K562 (cell line): ENCODE measurements at regions not wholly inside any gene's neighbourhood (a gene's known extent, or its start where the extent isn't known, plus 50 kb on each side); places are given as distances from the start of the nearest gene placed in this dataset.
"Not testable (repeated sequence)": the region's sequence is repeated elsewhere in the genome, so short reads cannot be mapped to it uniquely, and the experiment has no call there.

Experiments
- HNRNPH1 ChIP-seq: fragments of 200-400 bp; formaldehyde crosslinking; optimal IDR thresholded peaks from 2 replicates; pipeline ENCODE3; 2017; ENCODE audit warnings: low read depth, mild to moderate bottlenecking, low read length, moderate library complexity
- JUND ChIP-seq, 2 experiments: IDR thresholded peaks; 2 replicates in 1 of 2; 3 replicates in 1 of 2; pipeline ENCODE4 v1.6.1; 2011; ENCODE audit warnings: borderline replicate concordance in 2 of 2, low read depth in 2 of 2, low read length in 2 of 2, improper control_type of control experiment in 1 of 2, missing biosample characterization in 1 of 2, missing genetic modification characterization in 1 of 2, missing genetic modification reagents in 1 of 2
- RHOXF2B ChIP-seq: fragments of 250-450 bp; sonication (Bioruptor Pico); conservative IDR thresholded peaks from 2 replicates; pipeline ENCODE4 v1.5.1; 2021
- SMAD1 ChIP-seq: fragments of 150-350 bp; IDR thresholded peaks from 2 replicates; pipeline ENCODE4 v1.6.1; 2014; ENCODE audit warnings: low read length, low read depth; ENCODE audit not compliant: partially characterized antibody
- SP1 ChIP-seq: sonication (generic); formaldehyde crosslinking; IDR thresholded peaks from 2 replicates; pipeline ENCODE4 v1.8.1; 2022; ENCODE audit warnings: mild to moderate bottlenecking, missing genetic modification reagents
- ZNF24 ChIP-seq: fragments of 450-650 bp; IDR thresholded peaks from 2 replicates; pipeline ENCODE4 v1.6.1; 2016
- TF ChIP-seq, protein P1 (sequence below), 3 experiments: IDR thresholded peaks in 2 of 3; conservative IDR thresholded peaks in 1 of 3; 2 replicates each; pipeline ENCODE4 v1.5.1; 2011 to 2012; ENCODE audit warnings: low read length in 3 of 3, mild to moderate bottlenecking in 3 of 3, control low read depth in 2 of 3, improper control_type of control experiment in 1 of 3, inconsistent platforms in 1 of 3, low read depth in 1 of 3, mixed read lengths in 1 of 3, moderate library complexity in 1 of 3; ENCODE audit not compliant: insufficient read depth in 2 of 3
- TF ChIP-seq, protein P2 (sequence below): fragments of 450-650 bp; IDR thresholded peaks from one replicate; pipeline ENCODE4 v1.6.1; 2018; ENCODE audit warnings: mild to moderate bottlenecking, moderate library complexity; ENCODE audit not compliant: partially characterized antibody
- TF ChIP-seq, protein P3 (sequence below): IDR thresholded peaks from 2 replicates; pipeline ENCODE4 v1.6.1; 2016; ENCODE audit warnings: missing genetic modification characterization, missing compliant biosample characterization
- TF ChIP-seq, protein P4 (sequence below): IDR thresholded peaks from 2 replicates; pipeline ENCODE4 v1.6.1; 2011; ENCODE audit not compliant: insufficient read length; ENCODE audit errors: extremely low read depth
- TF ChIP-seq, protein P5 (sequence below): fragments of 250-450 bp; sonication (Bioruptor Pico); IDR thresholded peaks from 2 replicates; pipeline ENCODE4 v1.5.0; 2021; ENCODE audit warnings: mild to moderate bottlenecking, borderline replicate concordance
- TF ChIP-seq, protein P6 (sequence below): fragments of 250-450 bp; sonication (Bioruptor Pico); IDR thresholded peaks from 2 replicates; pipeline ENCODE4 v1.5.1; 2021; ENCODE audit warnings: mild to moderate bottlenecking
- TF ChIP-seq, protein P7 (sequence below): sonication (generic); formaldehyde crosslinking; IDR thresholded peaks from 2 replicates; pipeline ENCODE4 v1.8.1; 2023; ENCODE audit warnings: mild to moderate bottlenecking, missing genetic modification reagents, moderate library complexity

DNA sequence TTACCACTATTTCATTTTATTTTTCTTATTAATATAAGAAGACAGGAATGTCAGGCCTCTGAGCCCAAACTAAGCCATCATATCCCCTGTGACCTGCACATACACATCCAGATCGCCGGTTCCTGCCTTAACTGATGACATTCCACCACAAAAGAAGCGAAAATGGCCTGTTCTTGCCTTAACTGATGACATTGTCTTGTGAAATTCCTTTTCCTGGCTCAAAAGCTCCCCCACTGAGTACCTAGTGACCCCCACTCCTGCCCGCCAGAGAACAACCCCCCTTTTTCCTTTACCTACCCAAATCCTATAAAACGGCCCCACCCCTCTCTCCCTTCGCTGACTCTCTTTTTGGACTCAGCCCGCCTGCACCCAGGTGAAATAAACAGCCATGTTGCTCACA lies 77.8 kb upstream of the FANCL start:
- TF ChIP-seq, protein P1, sequence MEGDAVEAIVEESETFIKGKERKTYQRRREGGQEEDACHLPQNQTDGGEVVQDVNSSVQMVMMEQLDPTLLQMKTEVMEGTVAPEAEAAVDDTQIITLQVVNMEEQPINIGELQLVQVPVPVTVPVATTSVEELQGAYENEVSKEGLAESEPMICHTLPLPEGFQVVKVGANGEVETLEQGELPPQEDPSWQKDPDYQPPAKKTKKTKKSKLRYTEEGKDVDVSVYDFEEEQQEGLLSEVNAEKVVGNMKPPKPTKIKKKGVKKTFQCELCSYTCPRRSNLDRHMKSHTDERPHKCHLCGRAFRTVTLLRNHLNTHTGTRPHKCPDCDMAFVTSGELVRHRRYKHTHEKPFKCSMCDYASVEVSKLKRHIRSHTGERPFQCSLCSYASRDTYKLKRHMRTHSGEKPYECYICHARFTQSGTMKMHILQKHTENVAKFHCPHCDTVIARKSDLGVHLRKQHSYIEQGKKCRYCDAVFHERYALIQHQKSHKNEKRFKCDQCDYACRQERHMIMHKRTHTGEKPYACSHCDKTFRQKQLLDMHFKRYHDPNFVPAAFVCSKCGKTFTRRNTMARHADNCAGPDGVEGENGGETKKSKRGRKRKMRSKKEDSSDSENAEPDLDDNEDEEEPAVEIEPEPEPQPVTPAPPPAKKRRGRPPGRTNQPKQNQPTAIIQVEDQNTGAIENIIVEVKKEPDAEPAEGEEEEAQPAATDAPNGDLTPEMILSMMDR (IDR thresholded peaks at IDR 0.05 in 2 of 3, conservative IDR thresholded peaks at IDR 0.05 in 1 of 3; ENCODE audit: insufficient read depth in 2 of 3, low read depth in 1 of 3, low read length in 3 of 3) = not testable (repeated sequence)
- TF ChIP-seq SMAD1; HNRNPH1; SP1 (CRISPR knock-in tag); ZNF24; RHOXF2B (CRISPR knock-in tag); JUND (IDR thresholded peaks at IDR 0.05; ENCODE audit: borderline replicate concordance, low read depth, low read length); JUND (tag; IDR thresholded peaks at IDR 0.05; ENCODE audit: borderline replicate concordance, low read depth, low read length): not testable (repeated sequence)
- TF ChIP-seq, protein P2, sequence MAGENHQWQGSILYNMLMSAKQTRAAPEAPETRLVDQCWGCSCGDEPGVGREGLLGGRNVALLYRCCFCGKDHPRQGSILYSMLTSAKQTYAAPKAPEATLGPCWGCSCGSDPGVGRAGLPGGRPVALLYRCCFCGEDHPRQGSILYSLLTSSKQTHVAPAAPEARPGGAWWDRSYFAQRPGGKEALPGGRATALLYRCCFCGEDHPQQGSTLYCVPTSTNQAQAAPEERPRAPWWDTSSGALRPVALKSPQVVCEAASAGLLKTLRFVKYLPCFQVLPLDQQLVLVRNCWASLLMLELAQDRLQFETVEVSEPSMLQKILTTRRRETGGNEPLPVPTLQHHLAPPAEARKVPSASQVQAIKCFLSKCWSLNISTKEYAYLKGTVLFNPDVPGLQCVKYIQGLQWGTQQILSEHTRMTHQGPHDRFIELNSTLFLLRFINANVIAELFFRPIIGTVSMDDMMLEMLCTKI = not testable (repeated sequence)
- TF ChIP-seq, protein P3, sequence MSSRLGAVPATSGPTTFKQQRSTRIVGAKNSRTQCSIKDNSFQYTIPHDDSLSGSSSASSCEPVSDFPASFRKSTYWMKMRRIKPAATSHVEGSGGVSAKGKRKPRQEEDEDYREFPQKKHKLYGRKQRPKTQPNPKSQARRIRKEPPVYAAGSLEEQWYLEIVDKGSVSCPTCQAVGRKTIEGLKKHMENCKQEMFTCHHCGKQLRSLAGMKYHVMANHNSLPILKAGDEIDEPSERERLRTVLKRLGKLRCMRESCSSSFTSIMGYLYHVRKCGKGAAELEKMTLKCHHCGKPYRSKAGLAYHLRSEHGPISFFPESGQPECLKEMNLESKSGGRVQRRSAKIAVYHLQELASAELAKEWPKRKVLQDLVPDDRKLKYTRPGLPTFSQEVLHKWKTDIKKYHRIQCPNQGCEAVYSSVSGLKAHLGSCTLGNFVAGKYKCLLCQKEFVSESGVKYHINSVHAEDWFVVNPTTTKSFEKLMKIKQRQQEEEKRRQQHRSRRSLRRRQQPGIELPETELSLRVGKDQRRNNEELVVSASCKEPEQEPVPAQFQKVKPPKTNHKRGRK = not testable (repeated sequence)
- TF ChIP-seq, protein P4, sequence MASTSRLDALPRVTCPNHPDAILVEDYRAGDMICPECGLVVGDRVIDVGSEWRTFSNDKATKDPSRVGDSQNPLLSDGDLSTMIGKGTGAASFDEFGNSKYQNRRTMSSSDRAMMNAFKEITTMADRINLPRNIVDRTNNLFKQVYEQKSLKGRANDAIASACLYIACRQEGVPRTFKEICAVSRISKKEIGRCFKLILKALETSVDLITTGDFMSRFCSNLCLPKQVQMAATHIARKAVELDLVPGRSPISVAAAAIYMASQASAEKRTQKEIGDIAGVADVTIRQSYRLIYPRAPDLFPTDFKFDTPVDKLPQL = not testable (repeated sequence)
- TF ChIP-seq, protein P5, sequence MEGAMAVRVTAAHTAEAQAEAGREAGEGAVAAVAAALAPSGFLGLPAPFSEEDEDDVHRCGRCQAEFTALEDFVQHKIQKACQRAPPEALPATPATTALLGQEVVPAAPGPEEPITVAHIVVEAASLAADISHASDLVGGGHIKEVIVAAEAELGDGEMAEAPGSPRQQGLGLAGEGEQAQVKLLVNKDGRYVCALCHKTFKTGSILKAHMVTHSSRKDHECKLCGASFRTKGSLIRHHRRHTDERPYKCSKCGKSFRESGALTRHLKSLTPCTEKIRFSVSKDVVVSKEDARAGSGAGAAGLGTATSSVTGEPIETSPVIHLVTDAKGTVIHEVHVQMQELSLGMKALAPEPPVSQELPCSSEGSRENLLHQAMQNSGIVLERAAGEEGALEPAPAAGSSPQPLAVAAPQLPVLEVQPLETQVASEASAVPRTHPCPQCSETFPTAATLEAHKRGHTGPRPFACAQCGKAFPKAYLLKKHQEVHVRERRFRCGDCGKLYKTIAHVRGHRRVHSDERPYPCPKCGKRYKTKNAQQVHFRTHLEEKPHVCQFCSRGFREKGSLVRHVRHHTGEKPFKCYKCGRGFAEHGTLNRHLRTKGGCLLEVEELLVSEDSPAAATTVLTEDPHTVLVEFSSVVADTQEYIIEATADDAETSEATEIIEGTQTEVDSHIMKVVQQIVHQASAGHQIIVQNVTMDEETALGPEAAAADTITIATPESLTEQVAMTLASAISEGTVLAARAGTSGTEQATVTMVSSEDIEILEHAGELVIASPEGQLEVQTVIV (CRISPR knock-in tag) = not testable (repeated sequence)
- TF ChIP-seq, protein P6, sequence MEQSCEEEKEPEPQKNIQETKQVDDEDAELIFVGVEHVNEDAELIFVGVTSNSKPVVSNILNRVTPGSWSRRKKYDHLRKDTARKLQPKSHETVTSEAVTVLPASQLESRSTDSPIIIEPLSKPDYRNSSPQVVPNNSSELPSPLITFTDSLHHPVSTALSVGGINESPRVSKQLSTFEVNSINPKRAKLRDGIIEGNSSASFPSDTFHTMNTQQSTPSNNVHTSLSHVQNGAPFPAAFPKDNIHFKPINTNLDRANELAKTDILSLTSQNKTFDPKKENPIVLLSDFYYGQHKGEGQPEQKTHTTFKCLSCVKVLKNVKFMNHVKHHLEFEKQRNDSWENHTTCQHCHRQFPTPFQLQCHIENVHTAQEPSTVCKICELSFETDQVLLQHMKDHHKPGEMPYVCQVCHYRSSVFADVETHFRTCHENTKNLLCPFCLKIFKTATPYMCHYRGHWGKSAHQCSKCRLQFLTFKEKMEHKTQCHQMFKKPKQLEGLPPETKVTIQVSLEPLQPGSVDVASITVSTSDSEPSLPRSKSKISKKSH (CRISPR knock-in tag) = not testable (repeated sequence)
- TF ChIP-seq, protein P7, sequence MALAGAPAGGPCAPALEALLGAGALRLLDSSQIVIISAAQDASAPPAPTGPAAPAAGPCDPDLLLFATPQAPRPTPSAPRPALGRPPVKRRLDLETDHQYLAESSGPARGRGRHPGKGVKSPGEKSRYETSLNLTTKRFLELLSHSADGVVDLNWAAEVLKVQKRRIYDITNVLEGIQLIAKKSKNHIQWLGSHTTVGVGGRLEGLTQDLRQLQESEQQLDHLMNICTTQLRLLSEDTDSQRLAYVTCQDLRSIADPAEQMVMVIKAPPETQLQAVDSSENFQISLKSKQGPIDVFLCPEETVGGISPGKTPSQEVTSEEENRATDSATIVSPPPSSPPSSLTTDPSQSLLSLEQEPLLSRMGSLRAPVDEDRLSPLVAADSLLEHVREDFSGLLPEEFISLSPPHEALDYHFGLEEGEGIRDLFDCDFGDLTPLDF (CRISPR knock-in tag) = not testable (repeated sequence)
